Breast epithelium (tissue), 4 donors: ENCODE measurements at regions not wholly inside any gene's neighbourhood (a gene's known extent, or its start where the extent isn't known, plus 50 kb on each side); places are given as distances from the start of the nearest gene placed in this dataset.

Experiments
- DNase-seq, 2 donors: peaks; one replicate each; pipeline ENCODE4 v3.0.0-alpha.2; 2019; ENCODE audit warnings: low spot score in 2 of 2
- H3K27ac ChIP-seq, 2 donors: fragments of 200-600 bp; sonication (generic) in 1 of 2; one replicate each; pipeline ENCODE4 v1.5.1; 2016 to 2019; ENCODE audit warnings: mild to moderate bottlenecking in 1 of 2
- H3K27me3 ChIP-seq, 2 donors: fragments of 200-600 bp; sonication (generic) in 1 of 2; one replicate each; pipeline versions ENCODE4 v1.5.1 to v1.6.0; 2017 to 2019; ENCODE audit warnings: control low read depth in 1 of 2, mild to moderate bottlenecking in 1 of 2
- H3K36me3 ChIP-seq: fragments of 200-600 bp; one replicate; pipeline ENCODE4 v1.5.1; 2019
- H3K4me1 ChIP-seq, 2 donors: fragments of 200-600 bp; sonication (generic); one replicate each; pipeline ENCODE4 v1.5.1; 2016 to 2019; ENCODE audit warnings: control low read depth in 1 of 2
- H3K4me3 ChIP-seq, 3 donors: fragments of 200-600 bp; sonication (generic); 1 replicate in 2 of 3; 2 replicates in 1 of 3; pipeline ENCODE4 v1.5.1; 2016 to 2019; ENCODE audit warnings: mild to moderate bottlenecking in 3 of 3, moderate library complexity in 2 of 3
- H3K9me3 ChIP-seq, 2 donors: fragments of 200-600 bp; sonication (generic) in 1 of 2; one replicate each; pipeline ENCODE4 v1.5.1; 2016 to 2019; ENCODE audit warnings: control low read depth in 1 of 2
- CTCF ChIP-seq, 3 donors: fragments of 450-650 bp; IDR thresholded peaks; one replicate each; pipeline ENCODE4 v1.5.1; 2016 to 2017; ENCODE audit warnings: antibody characterized with exemption in 3 of 3, mild to moderate bottlenecking in 3 of 3, moderate library complexity in 3 of 3
- POLR2A ChIP-seq: fragments of 450-650 bp; IDR thresholded peaks from one replicate; pipeline ENCODE4 v1.6.1; 2016; ENCODE audit warnings: antibody characterized with exemption, mild to moderate bottlenecking, moderate library complexity
- POLR2AphosphoS5 ChIP-seq, 3 donors: sonication (generic); formaldehyde crosslinking; IDR thresholded peaks; one replicate each; pipeline ENCODE4 v1.6.1; 2017; ENCODE audit warnings: antibody characterized with exemption in 3 of 3
- intact Hi-C: fragments of 100-400 bp; cut with DNase I; formaldehyde crosslinking; loops from one replicate; pipeline ENCODE4 v1.15.1; 2023; ENCODE audit warnings: low total_unique reads

GRCh38 chr6:105804424-105804823 is 281.7 kb upstream of the PRDM1 start:
- H3K4me1 ChIP-seq, result no peaks in the 10 kb centered on the region
- TF ChIP-seq CTCF (IDR thresholded peaks at IDR 0.05), result no peak
- TF ChIP-seq POLR2AphosphoS5 (IDR thresholded peaks at IDR 0.05), result no peak
- no peak for TF ChIP-seq POLR2A
- H3K36me3 ChIP-seq, result no peaks in the 10 kb centered on the region
- H3K4me3 ChIP-seq, result no peak overlapping the region
- peak overlapping the region; percentile 23 to 35 for H3K27ac ChIP-seq
- intact Hi-C loops, result no loop called here
- no peak for DNase-seq
- no peaks in the 10 kb centered on the region for H3K9me3 ChIP-seq
- no peaks in the 10 kb centered on the region for H3K27me3 ChIP-seq

GRCh38 chr6:105804000-105804399 is 282.1 kb upstream of the PRDM1 start:
- intact Hi-C loops, result no loop called here
- TF ChIP-seq CTCF (IDR thresholded peaks at IDR 0.05) (no peak), POLR2AphosphoS5 (IDR thresholded peaks at IDR 0.05) (peak in 1 of 3 donors; percentile 29)
- H3K27ac ChIP-seq, result peak overlapping the region; percentile 27 to 45

GRCh38 chr6:105803442-105803841 is 282.7 kb upstream of the PRDM1 start:
- intact Hi-C loops, result no loop called here
- no peaks in the 10 kb centered on the region for H3K36me3 ChIP-seq
- H3K27ac ChIP-seq, result peak overlapping the region; percentile 27 to 45

More at GRCh38 chr6:105804000-105804399, 282.1 kb upstream of the PRDM1 start:
- Histone ChIP-seq H3K4me3 (no peak overlapping the region), H3K27me3 (no peaks in the 10 kb centered on the region), H3K36me3 (no peaks in the 10 kb centered on the region), H3K9me3 (no peaks in the 10 kb centered on the region), H3K4me1 (no peaks in the 10 kb centered on the region)
- DNase-seq, result no peak

GRCh38 chr6:105802703-105803102 is 283.4 kb upstream of the PRDM1 start:
- Histone ChIP-seq H3K27ac (peak overlapping the region in 1 of 2 donors; percentile 34), H3K9me3 (no peaks in the 10 kb centered on the region), H3K4me1 (peaks cover 0 to 4% of the 10 kb centered on the region in 2 donors), H3K27me3 (no peaks in the 10 kb centered on the region), H3K36me3 (no peaks in the 10 kb centered on the region), H3K4me3 (no peak overlapping the region)
- TF ChIP-seq POLR2A, result no peak
- TF ChIP-seq POLR2AphosphoS5 (IDR thresholded peaks at IDR 0.05), result no peak
- no peak for TF ChIP-seq CTCF (IDR thresholded peaks at IDR 0.05)
- DNase-seq, result no peak
- intact Hi-C loops, result no loop called here

More at GRCh38 chr6:105803442-105803841, 282.7 kb upstream of the PRDM1 start:
- TF ChIP-seq POLR2AphosphoS5 (IDR thresholded peaks at IDR 0.05) (no peak), POLR2A (no peak), CTCF (IDR thresholded peaks at IDR 0.05) (no peak)
- Histone ChIP-seq H3K4me3 (no peak overlapping the region), H3K4me1 (no peaks in the 10 kb centered on the region), H3K27me3 (no peaks in the 10 kb centered on the region), H3K9me3 (no peaks in the 10 kb centered on the region)
- no peak for DNase-seq

GRCh38 chr6:105800871-105801270 is 285.3 kb upstream of the PRDM1 start:
- Histone ChIP-seq H3K27me3 (no peaks in the 10 kb centered on the region), H3K27ac (no peak overlapping the region), H3K4me1 (peaks cover 0 to 5% of the 10 kb centered on the region in 2 donors), H3K9me3 (no peaks in the 10 kb centered on the region), H3K36me3 (no peaks in the 10 kb centered on the region), H3K4me3 (no peak overlapping the region)
- intact Hi-C loops, result no loop called here
- no peak for DNase-seq
- TF ChIP-seq POLR2A, result no peak
- TF ChIP-seq POLR2AphosphoS5 (IDR thresholded peaks at IDR 0.05), result no peak
- TF ChIP-seq CTCF (IDR thresholded peaks at IDR 0.05), result no peak
